Thyroid gland (tissue), 4 donors: ENCODE measurements at regions not wholly inside any gene's neighbourhood (a gene's known extent, or its start where the extent isn't known, plus 50 kb on each side); places are given as distances from the start of the nearest gene placed in this dataset.

Experiments used
- POLR2A ChIP-seq, 2 donors: fragments of 450-650 bp; IDR thresholded peaks; one replicate each; pipeline ENCODE4 v1.6.1; 2017; ENCODE audit warnings: antibody characterized with exemption in 2 of 2, mild to moderate bottlenecking in 2 of 2, moderate library complexity in 1 of 2
- TF ChIP-seq, protein P1 (sequence below), 6 experiments: fragments of 200-600 bp in 3 of 6; fragments of 450-650 bp in 3 of 6; sonication (generic) in 3 of 6; IDR thresholded peaks; one replicate each; pipeline ENCODE4 v1.5.1; 2016 to 2019; ENCODE audit warnings: antibody characterized with exemption in 6 of 6, mild to moderate bottlenecking in 2 of 6, inconsistent platforms in 1 of 6, moderate library complexity in 1 of 6

DNA sequence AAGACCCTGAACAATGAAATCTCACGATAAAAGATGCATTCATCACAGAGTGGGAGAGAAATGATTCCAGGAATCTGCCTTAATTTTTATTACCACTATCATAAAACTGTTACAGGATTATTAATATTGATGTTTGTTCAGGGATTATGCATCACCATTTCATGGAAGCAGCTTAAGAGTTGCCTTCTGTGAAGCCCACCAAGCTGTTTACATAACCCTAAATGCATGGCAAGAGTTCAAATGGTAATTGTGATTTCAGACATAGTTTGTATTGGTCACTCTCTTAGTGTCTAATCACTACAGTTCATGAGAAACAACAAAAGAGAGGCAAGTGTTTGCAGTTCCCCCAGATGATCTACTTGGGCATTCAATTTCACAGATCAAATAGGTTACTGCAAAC lies 527.7 kb downstream of the RPS29 start:
- TF ChIP-seq, protein P1, sequence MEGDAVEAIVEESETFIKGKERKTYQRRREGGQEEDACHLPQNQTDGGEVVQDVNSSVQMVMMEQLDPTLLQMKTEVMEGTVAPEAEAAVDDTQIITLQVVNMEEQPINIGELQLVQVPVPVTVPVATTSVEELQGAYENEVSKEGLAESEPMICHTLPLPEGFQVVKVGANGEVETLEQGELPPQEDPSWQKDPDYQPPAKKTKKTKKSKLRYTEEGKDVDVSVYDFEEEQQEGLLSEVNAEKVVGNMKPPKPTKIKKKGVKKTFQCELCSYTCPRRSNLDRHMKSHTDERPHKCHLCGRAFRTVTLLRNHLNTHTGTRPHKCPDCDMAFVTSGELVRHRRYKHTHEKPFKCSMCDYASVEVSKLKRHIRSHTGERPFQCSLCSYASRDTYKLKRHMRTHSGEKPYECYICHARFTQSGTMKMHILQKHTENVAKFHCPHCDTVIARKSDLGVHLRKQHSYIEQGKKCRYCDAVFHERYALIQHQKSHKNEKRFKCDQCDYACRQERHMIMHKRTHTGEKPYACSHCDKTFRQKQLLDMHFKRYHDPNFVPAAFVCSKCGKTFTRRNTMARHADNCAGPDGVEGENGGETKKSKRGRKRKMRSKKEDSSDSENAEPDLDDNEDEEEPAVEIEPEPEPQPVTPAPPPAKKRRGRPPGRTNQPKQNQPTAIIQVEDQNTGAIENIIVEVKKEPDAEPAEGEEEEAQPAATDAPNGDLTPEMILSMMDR (IDR thresholded peaks at IDR 0.05), result no peak
- no peak for TF ChIP-seq POLR2A (IDR thresholded peaks at IDR 0.05)
